Liver (tissue), 7 donors: ENCODE measurements at regions not wholly inside any gene's neighbourhood (a gene's known extent, or its start where the extent isn't known, plus 50 kb on each side); places are given as distances from the start of the nearest gene placed in this dataset.

Experiments
- DNase-seq: peaks from one replicate; pipeline ENCODE4 v3.0.0-alpha.2; 2017; ENCODE audit warnings: low spot score
- H3K27ac ChIP-seq, 2 donors: one replicate each; pipeline ENCODE4 v1.7.0; 2013; ENCODE audit warnings: inconsistent platforms in 2 of 2, low read length in 2 of 2, control low read depth in 1 of 2, low read depth in 1 of 2, mild to moderate bottlenecking in 1 of 2
- H3K27me3 ChIP-seq, 4 donors: one replicate each; pipeline versions ENCODE4 v1.6.1 to v1.7.0; 2013; ENCODE audit warnings: low read length in 3 of 4, inconsistent platforms in 1 of 4, mild to moderate bottlenecking in 1 of 4, moderate library complexity in 1 of 4; ENCODE audit not compliant: control insufficient read depth in 4 of 4, insufficient read depth in 4 of 4
- H3K36me3 ChIP-seq, 4 donors: one replicate each; pipeline versions ENCODE4 v1.6.1 to v1.7.0; 2013; ENCODE audit warnings: low read length in 3 of 4, mild to moderate bottlenecking in 3 of 4, low read depth in 1 of 4, moderate library complexity in 1 of 4; ENCODE audit not compliant: control insufficient read depth in 4 of 4, insufficient read depth in 3 of 4
- H3K4me1 ChIP-seq, 4 donors: one replicate each; pipeline versions ENCODE4 v1.6.1 to v1.7.0; 2013; ENCODE audit warnings: low read length in 3 of 4, mild to moderate bottlenecking in 3 of 4, moderate library complexity in 1 of 4; ENCODE audit not compliant: control insufficient read depth in 4 of 4, insufficient read depth in 4 of 4
- H3K4me3 ChIP-seq, 3 donors: one replicate each; pipeline versions ENCODE4 v1.6.1 to v1.7.0; 2013; ENCODE audit warnings: low read length in 3 of 3, control low read depth in 1 of 3, low read depth in 1 of 3, mild to moderate bottlenecking in 1 of 3
- H3K9ac ChIP-seq, 2 donors: one replicate each; pipeline ENCODE4 v1.7.0; 2013; ENCODE audit warnings: low read length in 2 of 2, mild to moderate bottlenecking in 2 of 2, moderate library complexity in 2 of 2, control low read depth in 1 of 2, low read depth in 1 of 2
- H3K9me3 ChIP-seq, 4 donors: one replicate each; pipeline versions ENCODE4 v1.6.1 to v1.7.0; 2013; ENCODE audit warnings: low read length in 3 of 4; ENCODE audit not compliant: control insufficient read depth in 4 of 4
- ATF3 ChIP-seq: IDR thresholded peaks from 2 replicates; pipeline ENCODE4 v1.6.1; 2016; ENCODE audit warnings: antibody characterized with exemption
- EGR1 ChIP-seq, 2 donors: IDR thresholded peaks; 2 replicates each; pipeline ENCODE4 v1.6.1; 2016 to 2018; ENCODE audit warnings: antibody characterized with exemption in 2 of 2, low read depth in 2 of 2
- FOXA1 ChIP-seq: IDR thresholded peaks from 2 replicates; pipeline ENCODE4 v1.6.1; 2016; ENCODE audit warnings: antibody characterized with exemption
- FOXA2 ChIP-seq: IDR thresholded peaks from 2 replicates; pipeline ENCODE4 v1.6.1; 2016; ENCODE audit warnings: antibody characterized with exemption
- GABPA ChIP-seq, 2 donors: IDR thresholded peaks in 1 of 2; conservative IDR thresholded peaks in 1 of 2; 2 replicates each; pipeline ENCODE4 v1.6.1; 2016; ENCODE audit warnings: antibody characterized with exemption in 2 of 2, mild to moderate bottlenecking in 1 of 2, moderate library complexity in 1 of 2
- HNF4A ChIP-seq, 2 donors: conservative IDR thresholded peaks; 2 replicates each; pipeline ENCODE4 v1.6.1; 2016; ENCODE audit warnings: antibody characterized with exemption in 2 of 2, mild to moderate bottlenecking in 2 of 2
- HNF4G ChIP-seq: IDR thresholded peaks from 2 replicates; pipeline ENCODE4 v1.6.1; 2016; ENCODE audit warnings: antibody characterized with exemption
- JUND ChIP-seq, 2 donors: IDR thresholded peaks; 2 replicates each; pipeline ENCODE4 v1.6.1; 2016; ENCODE audit warnings: antibody characterized with exemption in 2 of 2
- MAX ChIP-seq: IDR thresholded peaks from 2 replicates; pipeline ENCODE4 v1.6.1; 2016; ENCODE audit warnings: antibody characterized with exemption
- NR2F2 ChIP-seq: IDR thresholded peaks from 2 replicates; pipeline ENCODE4 v1.6.1; 2016; ENCODE audit warnings: antibody characterized with exemption
- RAD21 ChIP-seq, 2 donors: IDR thresholded peaks; 2 replicates each; pipeline ENCODE4 v1.6.1; 2016; ENCODE audit warnings: antibody characterized with exemption in 2 of 2, mild to moderate bottlenecking in 2 of 2
- REST ChIP-seq: IDR thresholded peaks from 2 replicates; pipeline ENCODE4 v1.6.1; 2016; ENCODE audit warnings: antibody characterized with exemption, mild to moderate bottlenecking
- RXRA ChIP-seq, 2 donors: IDR thresholded peaks; 2 replicates each; pipeline ENCODE4 v1.6.1; 2017 to 2018; ENCODE audit warnings: antibody characterized with exemption in 2 of 2, mild to moderate bottlenecking in 1 of 2
- SP1 ChIP-seq: IDR thresholded peaks from 2 replicates; pipeline ENCODE4 v1.6.1; 2018; ENCODE audit warnings: antibody characterized with exemption, mild to moderate bottlenecking
- TAF1 ChIP-seq: conservative IDR thresholded peaks from 2 replicates; pipeline ENCODE4 v1.6.1; 2016; ENCODE audit warnings: antibody characterized with exemption, mild to moderate bottlenecking
- YY1 ChIP-seq: IDR thresholded peaks from 2 replicates; pipeline ENCODE4 v1.6.1; 2016; ENCODE audit warnings: antibody characterized with exemption, mild to moderate bottlenecking
- ZBTB33 ChIP-seq: IDR thresholded peaks from 2 replicates; pipeline ENCODE4 v1.6.1; 2016; ENCODE audit warnings: antibody characterized with exemption
- WGBS: extraction: QIAGEN DNeasy Blood & Tissue Kit; methylation state at CpG from one replicate; pipeline ENCODE4 v1.1.7; 2013; 5-methylcytosine and 5-hydroxymethylcytosine counted together
- donor health status: healthy.
- donor health status: healthy.
- donor health status: healthy.
- donor health status: healthy.

GRCh38 chr14:88998027-88998426, 173.6 kb downstream of the TTC8 start:
- no peak overlapping the region for H3K27ac ChIP-seq
- WGBS, result 84% methylated on average over 1 of the region's 1 CpG

GRCh38 chr14:88999137-88999536, 174.7 kb downstream of the TTC8 start:
- H3K9me3 ChIP-seq, result no peaks in the 10 kb centered on the region
- WGBS, result 88% methylated on average over 5 of the region's 5 CpGs
- H3K4me1 ChIP-seq, result no peaks in the 10 kb centered on the region
- H3K4me3 ChIP-seq, result no peak overlapping the region
- H3K9ac ChIP-seq, result no peak overlapping the region
- peaks cover 0 to 4% (median 0%) of the 10 kb centered on the region in 4 donors for H3K27me3 ChIP-seq
- no peak for DNase-seq
- H3K36me3 ChIP-seq, result no peaks in the 10 kb centered on the region
- H3K27ac ChIP-seq, result no peak overlapping the region
- TF ChIP-seq ATF3, result no peak
- TF ChIP-seq SP1, result no peak
- no peak for TF ChIP-seq ZBTB33
- TF ChIP-seq TAF1, result no peak
- no peak for TF ChIP-seq EGR1 (IDR thresholded peaks at IDR 0.05; ENCODE audit: low read depth in 2 of 2)
- no peak for TF ChIP-seq RAD21 (IDR thresholded peaks at IDR 0.05)
- no peak for TF ChIP-seq REST
- no peak for TF ChIP-seq HNF4A (conservative IDR thresholded peaks at IDR 0.05)
- no peak for TF ChIP-seq HNF4G
- TF ChIP-seq MAX, result no peak
- no peak for TF ChIP-seq FOXA1

More at GRCh38 chr14:88998027-88998426, 173.6 kb downstream of the TTC8 start:
- TF ChIP-seq FOXA2 (no peak), ATF3 (no peak), TAF1 (no peak), YY1 (no peak), RXRA (IDR thresholded peaks at IDR 0.05) (no peak), GABPA (IDR thresholded peaks at IDR 0.05 in 1 of 2, conservative IDR thresholded peaks at IDR 0.05 in 1 of 2) (no peak), JUND (IDR thresholded peaks at IDR 0.05) (no peak), MAX (no peak), FOXA1 (no peak), NR2F2 (no peak), REST (no peak), HNF4G (no peak)
- Histone ChIP-seq H3K27me3 (peaks cover 0 to 4% (median 0%) of the 10 kb centered on the region in 4 donors), H3K9me3 (no peaks in the 10 kb centered on the region), H3K4me3 (no peak overlapping the region), H3K9ac (no peak overlapping the region), H3K4me1 (no peaks in the 10 kb centered on the region), H3K36me3 (no peaks in the 10 kb centered on the region)
- DNase-seq, result no peak
